Skeletal muscle satellite cell (primary cell): ENCODE measurements at regions not wholly inside any gene's neighbourhood (a gene's known extent, or its start where the extent isn't known, plus 50 kb on each side); places are given as distances from the start of the nearest gene placed in this dataset.

Experiments
- H3K27me3 ChIP-seq: 2 replicates; pipeline ENCODE4 v1.7.0; 2013; ENCODE audit warnings: low read length; ENCODE audit not compliant: control insufficient read depth, insufficient read depth
- H3K36me3 ChIP-seq: 2 replicates; pipeline ENCODE4 v1.7.0; 2013; ENCODE audit warnings: mild to moderate bottlenecking, control low read depth, low read length; ENCODE audit not compliant: insufficient read depth
- H3K4me1 ChIP-seq: 2 replicates; pipeline ENCODE4 v1.7.0; 2013; ENCODE audit warnings: low read length; ENCODE audit not compliant: control insufficient read depth, insufficient read depth
- H3K4me2 ChIP-seq: 2 replicates; pipeline ENCODE4 v1.7.0; 2013; ENCODE audit warnings: mild to moderate bottlenecking, low read length
- H3K4me3 ChIP-seq: 2 replicates; pipeline ENCODE4 v1.7.0; 2013; ENCODE audit warnings: low read length
- H3K9ac ChIP-seq: 2 replicates; pipeline ENCODE4 v1.7.0; 2013; ENCODE audit warnings: mild to moderate bottlenecking, low read depth, low read length, moderate library complexity
- H3K9me3 ChIP-seq: replicated peaks from 2 replicates; pipeline ENCODE4 v1.7.0; 2013; ENCODE audit warnings: mild to moderate bottlenecking, control low read depth, low read length

GRCh38 chr3:127360647-127361046, 72.8 kb upstream of the PRR20G start:
- H3K36me3 ChIP-seq: no peaks in the 10 kb centered on the region
- no peak overlapping the region for H3K9ac ChIP-seq
- H3K9me3 ChIP-seq: no peaks in the 10 kb centered on the region
- H3K27me3 ChIP-seq: peaks cover 9% of the 10 kb centered on the region
- no peak overlapping the region for H3K4me2 ChIP-seq
- no peaks in the 10 kb centered on the region for H3K4me1 ChIP-seq
- H3K4me3 ChIP-seq: no peak overlapping the region

DNA sequence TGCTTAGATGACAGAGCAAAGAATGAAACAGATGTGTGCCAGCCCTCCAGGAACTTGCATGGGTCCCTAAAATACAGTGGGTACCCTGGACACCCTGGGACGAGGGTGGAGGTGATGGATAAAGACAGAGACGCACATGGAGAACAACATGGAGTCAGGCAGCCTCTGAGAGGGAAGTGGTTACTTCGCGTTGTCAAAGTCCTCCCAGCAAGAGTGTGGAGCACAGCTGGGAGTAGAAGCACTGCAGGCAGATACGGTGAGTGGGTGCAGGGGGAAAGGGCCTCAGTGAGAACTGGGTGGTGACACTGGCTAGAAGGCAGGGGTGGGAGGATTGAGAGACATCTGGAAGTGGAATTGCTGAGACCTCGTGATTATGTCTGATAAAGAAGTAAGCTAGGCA, 70.8 kb upstream of the PRR20G start:
- H3K4me2 ChIP-seq: no peak overlapping the region
- no peaks in the 10 kb centered on the region for H3K4me1 ChIP-seq
- H3K9ac ChIP-seq: no peak overlapping the region
- H3K4me3 ChIP-seq: no peak overlapping the region
- peaks cover 6% of the 10 kb centered on the region for H3K27me3 ChIP-seq
- H3K9me3 ChIP-seq: no peaks in the 10 kb centered on the region
- H3K36me3 ChIP-seq: no peaks in the 10 kb centered on the region

DNA sequence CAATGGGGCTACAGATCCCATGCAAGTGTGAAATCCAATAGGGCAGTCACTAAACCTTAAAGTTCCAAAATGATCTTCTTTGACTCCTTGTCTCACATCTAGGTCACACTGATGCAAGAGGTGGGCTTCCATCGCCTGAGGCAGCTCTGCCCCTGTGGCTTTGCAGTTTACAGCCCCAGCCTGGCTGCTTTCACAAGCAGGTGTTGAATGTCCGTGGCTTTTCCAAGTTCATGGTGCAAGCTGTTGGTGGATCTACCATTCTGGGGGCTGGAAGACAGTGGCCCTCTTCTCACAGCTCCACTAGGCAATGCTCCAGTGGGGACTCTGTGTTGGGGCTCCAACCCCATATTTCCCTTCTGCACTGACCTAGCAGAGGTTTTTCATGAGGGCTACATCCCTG, 68.5 kb upstream of the PRR20G start:
- Histone ChIP-seq H3K27me3 (peaks cover 23% of the 10 kb centered on the region), H3K4me3 (no peak overlapping the region), H3K9ac (no peak overlapping the region)

DNA sequence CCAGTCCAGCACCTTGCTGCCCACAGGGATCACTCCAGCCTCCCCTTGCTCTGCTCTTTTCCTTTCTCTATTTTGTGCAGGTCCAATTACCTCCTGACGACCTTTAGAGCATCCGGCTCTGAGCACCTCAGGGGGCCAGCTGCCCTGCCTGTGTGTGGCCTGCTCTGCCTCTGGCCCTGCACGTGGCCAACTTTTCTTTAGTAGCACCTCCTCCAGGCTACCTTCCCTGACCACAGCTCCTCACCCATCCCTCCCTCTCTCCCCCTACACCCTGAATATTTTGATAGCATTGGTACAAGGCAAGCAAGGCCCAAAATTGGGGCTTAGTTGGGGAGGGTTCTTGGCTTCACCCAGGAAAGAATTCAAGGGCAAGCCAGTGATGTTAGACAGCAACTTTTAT, 66.9 kb upstream of the PRR20G start:
- Histone ChIP-seq H3K4me3 (no peak overlapping the region), H3K36me3 (no peaks in the 10 kb centered on the region), H3K9ac (no peak overlapping the region), H3K27me3 (peaks cover 22% of the 10 kb centered on the region), H3K4me1 (no peaks in the 10 kb centered on the region), H3K4me2 (no peak overlapping the region), H3K9me3 (no peaks in the 10 kb centered on the region)

More for the DNA sequence above, 68.5 kb upstream of the PRR20G start:
- Histone ChIP-seq H3K9me3 (no peaks in the 10 kb centered on the region), H3K4me2 (no peak overlapping the region), H3K4me1 (no peaks in the 10 kb centered on the region), H3K36me3 (no peaks in the 10 kb centered on the region)

- H3K4me3 ChIP-seq: no peak overlapping the region
- H3K36me3 ChIP-seq: no peaks in the 10 kb centered on the region
- no peak overlapping the region for H3K4me2 ChIP-seq
- H3K27me3 ChIP-seq: peaks cover 23% of the 10 kb centered on the region
- no peaks in the 10 kb centered on the region for H3K4me1 ChIP-seq
- H3K9ac ChIP-seq: no peak overlapping the region
- no peaks in the 10 kb centered on the region for H3K9me3 ChIP-seq
Measured at GRCh38 chr3:127352612-127353011, 64.8 kb upstream of the PRR20G start.

- Histone ChIP-seq H3K9me3 (no peaks in the 10 kb centered on the region), H3K9ac (no peak overlapping the region), H3K4me2 (no peak overlapping the region), H3K27me3 (peaks cover 23% of the 10 kb centered on the region), H3K36me3 (no peaks in the 10 kb centered on the region), H3K4me3 (no peak overlapping the region), H3K4me1 (no peaks in the 10 kb centered on the region)
Measured at GRCh38 chr3:127351775-127352350, 64.0 kb upstream of the PRR20G start.

- Histone ChIP-seq H3K36me3 (no peaks in the 10 kb centered on the region), H3K4me1 (no peaks in the 10 kb centered on the region), H3K4me2 (no peak overlapping the region), H3K4me3 (no peak overlapping the region), H3K9ac (no peak overlapping the region), H3K27me3 (peaks cover 23% of the 10 kb centered on the region), H3K9me3 (no peaks in the 10 kb centered on the region)
Measured at GRCh38 chr3:127351321-127351720, 63.5 kb upstream of the PRR20G start.

GRCh38 chr3:127350172-127351050, 62.6 kb upstream of the PRR20G start:
- peaks cover 23% of the 10 kb centered on the region for H3K27me3 ChIP-seq
- H3K36me3 ChIP-seq: no peaks in the 10 kb centered on the region
- no peak overlapping the region for H3K9ac ChIP-seq
- H3K4me2 ChIP-seq: no peak overlapping the region
- no peak overlapping the region for H3K4me3 ChIP-seq
- H3K4me1 ChIP-seq: no peaks in the 10 kb centered on the region
- H3K9me3 ChIP-seq: no peaks in the 10 kb centered on the region

DNA sequence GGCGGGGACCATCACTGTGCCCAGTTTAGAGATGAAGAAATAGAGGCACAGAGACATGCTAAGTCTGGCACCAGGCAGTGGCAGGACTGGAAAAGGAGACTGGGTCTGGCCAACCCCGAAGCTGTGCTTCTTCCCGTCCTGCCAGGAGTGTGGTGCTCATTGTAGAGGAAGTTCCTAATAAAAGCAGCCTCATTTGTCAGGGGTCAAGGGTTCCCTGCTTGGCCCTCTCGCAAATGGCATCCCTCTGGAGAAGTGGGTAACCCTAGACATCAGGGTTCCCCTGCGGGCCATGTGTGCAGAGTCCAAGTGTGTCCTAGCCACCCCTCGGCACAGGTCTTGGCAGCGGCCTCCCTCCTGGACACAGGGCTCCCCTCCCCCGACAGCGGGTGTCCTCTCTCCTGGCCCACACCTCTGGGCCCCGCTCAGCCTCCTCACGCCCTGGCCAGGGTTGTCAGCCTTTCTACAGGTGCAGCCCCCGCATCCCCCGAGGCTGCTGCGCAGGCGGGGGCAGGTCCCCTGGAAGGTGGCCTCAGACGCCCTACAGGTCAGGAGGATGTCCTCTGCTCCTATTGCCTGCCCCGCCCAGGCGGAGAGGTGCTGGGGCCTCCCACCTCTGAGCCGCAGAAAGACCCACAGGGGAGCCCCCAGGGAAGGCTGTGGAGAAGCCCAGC, 61.8 kb upstream of the PRR20G start:
- Histone ChIP-seq H3K4me3 (no peak overlapping the region), H3K9ac (no peak overlapping the region), H3K9me3 (no peaks in the 10 kb centered on the region), H3K4me1 (no peaks in the 10 kb centered on the region), H3K36me3 (no peaks in the 10 kb centered on the region), H3K27me3 (peaks cover 23% of the 10 kb centered on the region), H3K4me2 (no peak overlapping the region)

GRCh38 chr3:127342735-127343134, 54.9 kb upstream of the PRR20G start:
- no peak overlapping the region for H3K4me3 ChIP-seq
- no peaks in the 10 kb centered on the region for H3K4me1 ChIP-seq
- no peak overlapping the region for H3K9ac ChIP-seq
- H3K4me2 ChIP-seq: no peak overlapping the region
- peaks cover 17% of the 10 kb centered on the region for H3K27me3 ChIP-seq
- no peaks in the 10 kb centered on the region for H3K9me3 ChIP-seq
- no peaks in the 10 kb centered on the region for H3K36me3 ChIP-seq

- Histone ChIP-seq H3K27me3 (peaks cover 21% of the 10 kb centered on the region), H3K4me3 (no peak overlapping the region), H3K9ac (no peak overlapping the region), H3K9me3 (no peaks in the 10 kb centered on the region), H3K4me1 (no peaks in the 10 kb centered on the region), H3K36me3 (no peaks in the 10 kb centered on the region), H3K4me2 (no peak overlapping the region)
Measured at GRCh38 chr3:127339928-127340861, 52.3 kb upstream of the PRR20G start.
